ENCODE measurements at regions not wholly inside any gene's neighbourhood (a gene's known extent, or its start where the extent isn't known, plus 50 kb on each side); places are given as distances from the start of the nearest gene placed in this dataset.

- Histone ChIP-seq H3K36me3 (ENCODE audit: control insufficient read depth in 2 of 4, insufficient read depth in 4 of 4, low read length in 3 of 4) (no peaks in the 10 kb centered on the region), H3K18ac (ENCODE audit: extremely low read depth, low read length) (no peak overlapping the region), H4K91ac (replicated peaks; ENCODE audit: insufficient read length, low read length) (no peak overlapping the region), H3K27me3 (replicated peaks in 1 of 4; ENCODE audit: control insufficient read depth in 3 of 4, extremely low read depth in 1 of 4, insufficient read depth in 3 of 4, low read length in 3 of 4) (no peaks in the 10 kb centered on the region), H3K9me3 (ENCODE audit: insufficient read depth in 2 of 2, low read depth in 1 of 2, low read length in 1 of 2) (peaks cover 0 to 3% of the 10 kb centered on the region in 2 experiments; a peak in 1 of 4 replicates), H2BK15ac (ENCODE audit: low read length) (no peak overlapping the region), H4K5ac (ENCODE audit: insufficient read length, low read depth, low read length) (no peak overlapping the region), H3K9ac (replicated peaks in 1 of 4; ENCODE audit: extremely low read depth in 1 of 4, low read depth in 3 of 4, low read length in 3 of 4) (no peak overlapping the region), H4K8ac (ENCODE audit: extremely low read depth, insufficient read depth, low read length) (no peak overlapping the region), H4K20me1 (replicated peaks in 1 of 2; ENCODE audit: control insufficient read depth in 1 of 2, insufficient read depth in 2 of 2, low read length in 2 of 2) (no peaks in the 10 kb centered on the region), H2AFZ (ENCODE audit: low read length) (no peak overlapping the region), H3K4ac (replicated peaks; ENCODE audit: insufficient read length, low read depth, low read length) (no peak overlapping the region), H2BK120ac (replicated peaks; ENCODE audit: low read depth, low read length) (no peak overlapping the region), H3K27ac (ENCODE audit: low read depth, low read length) (no peak overlapping the region), H2AK5ac (ENCODE audit: low read depth, low read length) (no peak overlapping the region), H2BK20ac (ENCODE audit: low read length) (no peak overlapping the region), H3K79me1 (ENCODE audit: low read depth, low read length) (no peaks in the 10 kb centered on the region), H3K23ac (ENCODE audit: insufficient read length) (no peak overlapping the region), H2BK12ac (ENCODE audit: low read depth, low read length) (no peak overlapping the region), H3K4me1 (replicated peaks in 1 of 4; ENCODE audit: control insufficient read depth in 3 of 4, insufficient read depth in 4 of 4, low read length in 3 of 4) (peaks cover 0 to 3% (median under 1%) of the 10 kb centered on the region in 4 experiments; a peak in 2 of 7 replicates), H3K56ac (replicated peaks; ENCODE audit: insufficient read length, low read depth, low read length) (no peak overlapping the region), H3K14ac (ENCODE audit: insufficient read length) (no peak overlapping the region), H3K79me2 (ENCODE audit: control insufficient read depth in 1 of 2, insufficient read depth in 2 of 2, low read length in 2 of 2) (no peaks in the 10 kb centered on the region), H3K23me2 (ENCODE audit: low read depth, low read length) (no peaks in the 10 kb centered on the region; the same call in 1 of the 2 replicates), H3K4me2 (ENCODE audit: insufficient read depth in 1 of 2, low read depth in 2 of 2, low read length in 2 of 2) (no peak overlapping the region), H3K4me3 (ENCODE audit: extremely low read depth in 1 of 4, insufficient read depth in 2 of 4, low read depth in 3 of 4, low read length in 4 of 4) (no peak overlapping the region), H2BK5ac (ENCODE audit: low read depth, low read length) (no peak overlapping the region)
- TF ChIP-seq USF2 (IDR thresholded peaks at IDR 0.05; ENCODE audit: low read length) (no peak), CREB1 (IDR thresholded peaks at IDR 0.05) (no peak), SIRT6 (IDR thresholded peaks at IDR 0.05; ENCODE audit: low read length) (no peak), TAF7 (optimal IDR thresholded peaks at IDR 0.05; ENCODE audit: borderline replicate concordance, low read depth, low read length) (no peak), KDM1A (IDR thresholded peaks at IDR 0.05; ENCODE audit: borderline replicate concordance, low read length) (no peak), POU5F1 (IDR thresholded peaks at IDR 0.05; ENCODE audit: low read depth, low read length) (no peak), TAF1 (IDR thresholded peaks at IDR 0.05; ENCODE audit: low read depth, low read length) (no peak), POLR2A (IDR thresholded peaks at IDR 0.05; ENCODE audit: control extremely low read depth in 1 of 2, low read depth in 2 of 2, low read length in 2 of 2) (no peak), SIX5 (IDR thresholded peaks at IDR 0.05; ENCODE audit: low read depth, low read length) (no peak), EP300 (IDR thresholded peaks at IDR 0.05; ENCODE audit: borderline replicate concordance in 1 of 2, low read depth in 2 of 2, low read length in 2 of 2) (no peak), SP1 (IDR thresholded peaks at IDR 0.05; ENCODE audit: low read depth, low read length) (no peak), MAX (IDR thresholded peaks at IDR 0.05) (no peak), SRF (IDR thresholded peaks at IDR 0.05; ENCODE audit: low read depth, low read length) (no peak), FOSL1 (IDR thresholded peaks at IDR 0.05; ENCODE audit: insufficient read depth, low read depth, low read length) (no peak), YY1 (IDR thresholded peaks at IDR 0.05; ENCODE audit: low read depth, low read length) (no peak), BCL11A (IDR thresholded peaks at IDR 0.05; ENCODE audit: low read depth in 2 of 2, low read length in 2 of 2) (no peak), ASH2L (IDR thresholded peaks at IDR 0.05; ENCODE audit: low read length) (no peak)
- ChIA-PET CTCF (ENCODE audit: partially characterized antibody) (interaction anchor here (0.6 kb wide), 1 partner anchor 28 kb away, joined by 3 read pairs; no protein-coding TSS in a partner anchor), POLR2A (ENCODE audit: partially characterized antibody) (no interaction called here)
- FAIRE-seq = no peak
- DNase-seq (ENCODE audit: low read depth in 1 of 2, low spot score in 2 of 2) = no peak
Observed at GRCh38 chr7:53638517-53638916, 603.1 kb downstream of the POM121L12 start.

All from H1 (cell line).